ENCODE measurements at regions not wholly inside any gene's neighbourhood (a gene's known extent, or its start where the extent isn't known, plus 50 kb on each side); places are given as distances from the start of the nearest gene placed in this dataset.

DNA sequence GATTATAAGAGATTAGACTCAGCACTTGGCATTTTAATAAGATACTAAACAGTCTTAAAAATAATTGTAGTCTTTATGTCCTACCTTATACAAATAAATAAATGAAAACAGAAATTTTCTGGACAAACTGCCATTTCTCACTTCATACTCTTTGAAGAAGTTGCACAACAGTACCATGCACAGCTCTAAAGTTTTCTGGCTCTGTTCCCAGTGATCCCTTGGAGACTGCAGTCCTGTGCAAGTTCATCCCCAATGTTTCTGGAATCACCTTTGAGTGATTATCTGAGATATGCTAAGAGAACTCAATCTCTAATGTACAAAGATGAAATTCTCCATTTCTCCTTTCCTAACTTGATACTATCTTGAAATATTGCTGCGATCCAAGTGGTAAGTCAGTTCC is 330.4 kb upstream of the EDIL3 start:
- TF ChIP-seq L3MBTL2 (conservative IDR thresholded peaks at IDR 0.05): no peak
- no peak for TF ChIP-seq SP1 (IDR thresholded peaks at IDR 0.05)
- TF ChIP-seq ELF4 (IDR thresholded peaks at IDR 0.05): no peak
- TF ChIP-seq ARNT (IDR thresholded peaks at IDR 0.05): no peak
- no peak for TF ChIP-seq FOXK2 (IDR thresholded peaks at IDR 0.05)
- no peak for TF ChIP-seq LEF1 (IDR thresholded peaks at IDR 0.05; ENCODE audit: borderline replicate concordance)
- no peak for TF ChIP-seq SUZ12 (IDR thresholded peaks at IDR 0.05)
- no peak for TF ChIP-seq FOXA1 (IDR thresholded peaks at IDR 0.05)
- no peak for TF ChIP-seq FOXM1 (IDR thresholded peaks at IDR 0.05; ENCODE audit: borderline replicate concordance)
- TF ChIP-seq CTBP1 (IDR thresholded peaks at IDR 0.05; ENCODE audit: borderline replicate concordance): no peak
- TF ChIP-seq HDGF (IDR thresholded peaks at IDR 0.05; ENCODE audit: borderline replicate concordance): no peak
- TF ChIP-seq NFRKB (IDR thresholded peaks at IDR 0.05): no peak
